Panc1 (cell line): ENCODE measurements at regions not wholly inside any gene's neighbourhood (a gene's known extent, or its start where the extent isn't known, plus 50 kb on each side); places are given as distances from the start of the nearest gene placed in this dataset.
"Not testable (repeated sequence)": the region's sequence is repeated elsewhere in the genome, so short reads cannot be mapped to it uniquely, and the experiment has no call there.

ENCODE experiments used
- ATAC-seq: fragments of 200-7000 bp; cut with Tn5 transposase; 2 replicates; pipeline ENCODE4 v1.9.1; 2020; ENCODE audit warnings: mild to moderate bottlenecking, moderate library complexity
- BruUV-seq: library from RNA; stranded (reverse); fragments of 400-500 nt; replicated peaks from 2 replicates; lab custom pipeline; 2021; lab: Mats Ljungman, UMichigan
- CTCF ChIA-PET: fragments of 300-600 bp; sonication (Branson Sonifier 250); formaldehyde crosslinking; loops from one replicate; lab custom pipeline; 2022; ENCODE audit warnings: antibody characterized with exemption; lab: Charles Lee
- POLR2A ChIA-PET: fragments of 300-600 bp; sonication (Branson Sonifier 250); formaldehyde crosslinking; loops from one replicate; lab custom pipeline; 2022; ENCODE audit warnings: antibody characterized with exemption; lab: Charles Lee
- DNase-seq: peaks from one replicate; pipeline ENCODE4 v3.0.0-alpha.2; 2010; ENCODE audit warnings: low read depth, low spot score
- H3K27ac ChIP-seq: 2 replicates; pipeline ENCODE4 v1.5.1; 2011; ENCODE audit warnings: mild to moderate bottlenecking, low read length, inconsistent platforms
- H3K27me3 ChIP-seq: fragments of 200-500 bp; sonication (Bioruptor generic); 2 replicates; pipeline ENCODE4 v1.6.0; 2014; ENCODE audit warnings: low read length, inconsistent platforms; ENCODE audit not compliant: control insufficient read depth, insufficient read depth
- H3K36me3 ChIP-seq: fragments of 200-500 bp; sonication (Bioruptor generic); 2 replicates; pipeline ENCODE4 v1.5.1; 2014; ENCODE audit warnings: inconsistent platforms, mild to moderate bottlenecking, low read length, moderate library complexity; ENCODE audit not compliant: control insufficient read depth, insufficient read depth
- H3K4me1 ChIP-seq: 2 replicates; pipeline ENCODE4 v1.5.1; 2011; ENCODE audit warnings: inconsistent platforms, mild to moderate bottlenecking, low read length, moderate library complexity; ENCODE audit not compliant: control insufficient read depth, insufficient read depth
- H3K4me3 ChIP-seq, 2 experiments: 2 replicates each; pipeline ENCODE4 v1.5.1; 2011 to 2012; ENCODE audit warnings: low read depth in 2 of 2, low read length in 2 of 2, mild to moderate bottlenecking in 2 of 2, inconsistent platforms in 1 of 2, moderate library complexity in 1 of 2
- H3K9me3 ChIP-seq: fragments of 200-500 bp; sonication (Bioruptor generic); 2 replicates; pipeline ENCODE4 v1.5.1; 2014; ENCODE audit warnings: low read depth, mild to moderate bottlenecking, inconsistent platforms, low read length, moderate library complexity; ENCODE audit not compliant: control insufficient read depth, insufficient read depth
- CTCF ChIP-seq: fragments of 450-650 bp; IDR thresholded peaks from 2 replicates; pipeline ENCODE4 v1.5.1; 2017; ENCODE audit warnings: mild to moderate bottlenecking
- POLR2AphosphoS5 ChIP-seq: IDR thresholded peaks from 2 replicates; pipeline ENCODE4 v1.6.1; 2012; ENCODE audit warnings: mild to moderate bottlenecking, low read depth, low read length, moderate library complexity
- SIN3A ChIP-seq: IDR thresholded peaks from 2 replicates; pipeline ENCODE4 v1.6.1; 2012; ENCODE audit warnings: low read depth, mild to moderate bottlenecking, low read length, moderate library complexity, borderline replicate concordance; ENCODE audit not compliant: insufficient read depth
- TCF7L2 ChIP-seq: IDR thresholded peaks from 2 replicates; pipeline ENCODE4 v1.6.1; 2011; ENCODE audit warnings: mild to moderate bottlenecking, low read depth, low read length, inconsistent platforms
- in situ Hi-C: cut with HindIII; loops from 2 replicates; pipeline ENCODE4 v1.10.0; 2016; ENCODE audit warnings: low sequenced_read_pairs, low pct_unique_long_range_greater_than_20kb
- intact Hi-C: fragments of 100-400 bp; cut with micrococcal nuclease; formaldehyde crosslinking; loops from one replicate; pipeline ENCODE4 v1.10.0; 2022; ENCODE audit not compliant: unreplicated experiment
- TF ChIP-seq, protein P1 (sequence below), 2 experiments: IDR thresholded peaks; 2 replicates each; pipeline ENCODE4 v1.6.1; 2011 to 2012; ENCODE audit warnings: low read depth in 2 of 2, control low read depth in 1 of 2, low read length in 1 of 2, mild to moderate bottlenecking in 1 of 2, moderate library complexity in 1 of 2; ENCODE audit not compliant: insufficient read depth in 1 of 2

GRCh38 chr5:27091858-27092257 is 53.5 kb upstream of the CDH9 start:
- intact Hi-C loops (no loop called here), in situ Hi-C loops (no loop called here)
- TF ChIP-seq POLR2AphosphoS5, result no peak
- no peak for TF ChIP-seq SIN3A
- no peak for TF ChIP-seq TCF7L2
- no peak for TF ChIP-seq CTCF
- TF ChIP-seq, protein P1, sequence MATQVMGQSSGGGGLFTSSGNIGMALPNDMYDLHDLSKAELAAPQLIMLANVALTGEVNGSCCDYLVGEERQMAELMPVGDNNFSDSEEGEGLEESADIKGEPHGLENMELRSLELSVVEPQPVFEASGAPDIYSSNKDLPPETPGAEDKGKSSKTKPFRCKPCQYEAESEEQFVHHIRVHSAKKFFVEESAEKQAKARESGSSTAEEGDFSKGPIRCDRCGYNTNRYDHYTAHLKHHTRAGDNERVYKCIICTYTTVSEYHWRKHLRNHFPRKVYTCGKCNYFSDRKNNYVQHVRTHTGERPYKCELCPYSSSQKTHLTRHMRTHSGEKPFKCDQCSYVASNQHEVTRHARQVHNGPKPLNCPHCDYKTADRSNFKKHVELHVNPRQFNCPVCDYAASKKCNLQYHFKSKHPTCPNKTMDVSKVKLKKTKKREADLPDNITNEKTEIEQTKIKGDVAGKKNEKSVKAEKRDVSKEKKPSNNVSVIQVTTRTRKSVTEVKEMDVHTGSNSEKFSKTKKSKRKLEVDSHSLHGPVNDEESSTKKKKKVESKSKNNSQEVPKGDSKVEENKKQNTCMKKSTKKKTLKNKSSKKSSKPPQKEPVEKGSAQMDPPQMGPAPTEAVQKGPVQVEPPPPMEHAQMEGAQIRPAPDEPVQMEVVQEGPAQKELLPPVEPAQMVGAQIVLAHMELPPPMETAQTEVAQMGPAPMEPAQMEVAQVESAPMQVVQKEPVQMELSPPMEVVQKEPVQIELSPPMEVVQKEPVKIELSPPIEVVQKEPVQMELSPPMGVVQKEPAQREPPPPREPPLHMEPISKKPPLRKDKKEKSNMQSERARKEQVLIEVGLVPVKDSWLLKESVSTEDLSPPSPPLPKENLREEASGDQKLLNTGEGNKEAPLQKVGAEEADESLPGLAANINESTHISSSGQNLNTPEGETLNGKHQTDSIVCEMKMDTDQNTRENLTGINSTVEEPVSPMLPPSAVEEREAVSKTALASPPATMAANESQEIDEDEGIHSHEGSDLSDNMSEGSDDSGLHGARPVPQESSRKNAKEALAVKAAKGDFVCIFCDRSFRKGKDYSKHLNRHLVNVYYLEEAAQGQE (IDR thresholded peaks at IDR 0.05; ENCODE audit: insufficient read depth in 1 of 2, low read depth in 2 of 2, low read length in 1 of 2), result no peak
- H3K9me3 ChIP-seq, result no peaks in the 10 kb centered on the region
- no peak for ATAC-seq
- ChIA-PET CTCF (no interaction called here), POLR2A (no interaction called here)
- DNase-seq, result no peak
- H3K27ac ChIP-seq, result no peak overlapping the region
- H3K27me3 ChIP-seq, result no peaks in the 10 kb centered on the region
- BruUV-seq, result no TSS peak
- no peaks in the 10 kb centered on the region for H3K4me1 ChIP-seq
- no peaks in the 10 kb centered on the region for H3K36me3 ChIP-seq
- H3K4me3 ChIP-seq, result no peak overlapping the region

GRCh38 chr5:27088822-27089221 is 50.4 kb upstream of the CDH9 start:
- H3K4me3 ChIP-seq, intact Hi-C loops, H3K27ac ChIP-seq, in situ Hi-C loops, CTCF ChIA-PET, H3K4me1 ChIP-seq, H3K9me3 ChIP-seq, POLR2A ChIA-PET, BruUV-seq, H3K27me3 ChIP-seq, DNase-seq, H3K36me3 ChIP-seq, ATAC-seq: not testable (repeated sequence)
